ENCODE measurements at regions not wholly inside any gene's neighbourhood (a gene's known extent, or its start where the extent isn't known, plus 50 kb on each side); places are given as distances from the start of the nearest gene placed in this dataset.

DNA sequence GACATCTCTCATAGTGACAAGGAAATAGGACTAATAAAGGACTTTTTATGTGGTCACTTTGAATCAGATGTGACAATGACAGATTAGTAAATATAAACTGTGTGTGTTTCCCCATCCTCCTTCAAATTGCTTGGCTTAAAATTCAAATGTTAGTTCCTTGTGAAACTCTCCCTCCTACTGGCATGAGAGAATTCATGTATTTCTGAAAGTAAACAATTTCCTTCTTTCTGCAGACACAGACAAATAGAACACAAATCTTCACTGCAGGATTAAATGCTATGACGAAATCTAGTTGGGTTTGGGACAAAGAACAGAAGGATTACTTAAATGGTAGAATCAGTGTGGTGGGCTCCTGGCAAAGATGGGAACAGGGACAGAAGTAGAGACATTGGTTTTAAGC lies 328.7 kb upstream of the FAM98A start:
- TF ChIP-seq, protein P1, sequence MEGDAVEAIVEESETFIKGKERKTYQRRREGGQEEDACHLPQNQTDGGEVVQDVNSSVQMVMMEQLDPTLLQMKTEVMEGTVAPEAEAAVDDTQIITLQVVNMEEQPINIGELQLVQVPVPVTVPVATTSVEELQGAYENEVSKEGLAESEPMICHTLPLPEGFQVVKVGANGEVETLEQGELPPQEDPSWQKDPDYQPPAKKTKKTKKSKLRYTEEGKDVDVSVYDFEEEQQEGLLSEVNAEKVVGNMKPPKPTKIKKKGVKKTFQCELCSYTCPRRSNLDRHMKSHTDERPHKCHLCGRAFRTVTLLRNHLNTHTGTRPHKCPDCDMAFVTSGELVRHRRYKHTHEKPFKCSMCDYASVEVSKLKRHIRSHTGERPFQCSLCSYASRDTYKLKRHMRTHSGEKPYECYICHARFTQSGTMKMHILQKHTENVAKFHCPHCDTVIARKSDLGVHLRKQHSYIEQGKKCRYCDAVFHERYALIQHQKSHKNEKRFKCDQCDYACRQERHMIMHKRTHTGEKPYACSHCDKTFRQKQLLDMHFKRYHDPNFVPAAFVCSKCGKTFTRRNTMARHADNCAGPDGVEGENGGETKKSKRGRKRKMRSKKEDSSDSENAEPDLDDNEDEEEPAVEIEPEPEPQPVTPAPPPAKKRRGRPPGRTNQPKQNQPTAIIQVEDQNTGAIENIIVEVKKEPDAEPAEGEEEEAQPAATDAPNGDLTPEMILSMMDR (IDR thresholded peaks at IDR 0.05) = no peak
- TF ChIP-seq POLR2A (IDR thresholded peaks at IDR 0.05) = no peak
